ENCODE measurements at regions not wholly inside any gene's neighbourhood (a gene's known extent, or its start where the extent isn't known, plus 50 kb on each side); places are given as distances from the start of the nearest gene placed in this dataset.

DNA sequence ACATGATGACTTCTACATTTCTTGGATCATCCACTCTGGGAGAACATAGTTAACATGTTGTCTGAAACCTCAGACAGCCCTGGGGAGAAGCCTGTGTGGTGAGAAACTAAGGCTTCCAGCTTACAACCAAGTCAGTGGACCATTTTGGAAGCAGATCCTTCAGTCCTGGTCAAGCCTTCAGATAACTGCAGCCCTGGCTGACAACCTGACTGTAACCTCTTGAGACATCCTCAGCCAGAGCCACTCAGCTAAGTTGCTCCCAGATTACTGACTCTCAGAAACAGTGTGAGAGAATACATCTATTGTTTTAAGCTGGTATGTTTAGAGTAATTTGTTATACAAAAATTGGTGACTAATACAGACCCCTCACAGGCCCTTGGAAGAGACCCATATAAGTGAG, 50.9 kb upstream of the KPNA4 start:
- in situ Hi-C loops (cut with HindIII; ENCODE audit: low pct_unique_long_range_greater_than_20kb, low sequenced_read_pairs), result no loop called here
- H3K4me1 ChIP-seq (ENCODE audit: control insufficient read depth, insufficient read depth, low read length), result no peaks in the 10 kb centered on the region
- H3K27me3 ChIP-seq (ENCODE audit: control insufficient read depth, insufficient read depth, low read length), result no peaks in the 10 kb centered on the region
- H3K9me3 ChIP-seq (ENCODE audit: control insufficient read depth, insufficient read depth, low read depth, low read length), result no peaks in the 10 kb centered on the region
- ATAC-seq (no peak), DNase-seq (ENCODE audit: low read depth, low spot score) (no peak)
- intact Hi-C loops (cut with micrococcal nuclease; ENCODE audit: unreplicated experiment), result no loop called here
- no TSS peak for BruUV-seq (replicated peaks)
- ChIA-PET CTCF (no interaction called here), POLR2A (no interaction called here)
- H3K27ac ChIP-seq (ENCODE audit: low read length), result no peak overlapping the region
- no peak for TF ChIP-seq POLR2AphosphoS5 (IDR thresholded peaks at IDR 0.05; ENCODE audit: low read depth, low read length)
- TF ChIP-seq SIN3A (IDR thresholded peaks at IDR 0.05; ENCODE audit: borderline replicate concordance, insufficient read depth, low read depth, low read length), result no peak
- no peak for TF ChIP-seq CTCF (IDR thresholded peaks at IDR 0.05)
- no peak for TF ChIP-seq REST (IDR thresholded peaks at IDR 0.05; ENCODE audit: insufficient read depth in 1 of 2, low read depth in 2 of 2, low read length in 1 of 2)
- no peak for TF ChIP-seq TCF7L2 (IDR thresholded peaks at IDR 0.05; ENCODE audit: low read depth, low read length)
- no peaks in the 10 kb centered on the region for H3K36me3 ChIP-seq (ENCODE audit: control insufficient read depth, insufficient read depth, low read length)
- H3K4me3 ChIP-seq (ENCODE audit: low read depth in 2 of 2, low read length in 2 of 2), result no peak overlapping the region
